ENCODE measurements at regions not wholly inside any gene's neighbourhood (a gene's known extent, or its start where the extent isn't known, plus 50 kb on each side); places are given as distances from the start of the nearest gene placed in this dataset.
A peak's percentile ranks its signal among the peaks of the same experiment; 100 is the strongest.

- H3K4ac ChIP-seq (replicated peaks; ENCODE audit: insufficient read length, low read depth, low read length): no peak overlapping the region
- no peak overlapping the region for H2BK12ac ChIP-seq (ENCODE audit: low read depth, low read length)
- ChIA-PET POLR2A (ENCODE audit: partially characterized antibody) (no interaction called here), CTCF (ENCODE audit: partially characterized antibody) (interaction anchor here (1.3 to 2.0 kb wide), 2 partner anchors 19 to 20 kb away, joined by 4 to 5 read pairs; no protein-coding TSS in a partner anchor)
- no peak overlapping the region for H4K91ac ChIP-seq (replicated peaks; ENCODE audit: insufficient read length, low read length)
- no peak overlapping the region for H4K5ac ChIP-seq (ENCODE audit: insufficient read length, low read depth, low read length)
- H3K4me3 ChIP-seq (ENCODE audit: extremely low read depth in 1 of 4, insufficient read depth in 2 of 4, low read depth in 3 of 4, low read length in 4 of 4): no peak overlapping the region
- no peak overlapping the region for H3K27ac ChIP-seq (ENCODE audit: low read depth, low read length)
- DNase-seq (ENCODE audit: low read depth in 1 of 2, low spot score in 2 of 2) (no peak), FAIRE-seq (peak; percentile 19)
- H3K79me1 ChIP-seq (ENCODE audit: low read depth, low read length): no peaks in the 10 kb centered on the region
- 65% methylated on average over 2 of the region's 2 CpGs; no CpG with 5 or more reads in 1 of the 2 experiments for WGBS, 2 experiments (ENCODE audit: extremely low coverage in 1 of 2, insufficient coverage in 1 of 2, insufficient read length in 1 of 2, insufficient replicate concordance in 2 of 2, low coverage in 1 of 2, low lambda C conversion rate in 2 of 2, missing lambda C conversion rate in 1 of 2)
- H3K4me1 ChIP-seq (replicated peaks in 1 of 4; ENCODE audit: control insufficient read depth in 3 of 4, insufficient read depth in 4 of 4, low read length in 3 of 4): no peaks in the 10 kb centered on the region
- H3K23me2 ChIP-seq (ENCODE audit: low read depth, low read length): no peaks in the 10 kb centered on the region; the same call in 1 of the 2 replicates
- H3K18ac ChIP-seq (ENCODE audit: extremely low read depth, low read length): no peak overlapping the region
- H3K9ac ChIP-seq (replicated peaks in 1 of 4; ENCODE audit: extremely low read depth in 1 of 4, low read depth in 3 of 4, low read length in 3 of 4): no peak overlapping the region
- no peak overlapping the region for H2BK5ac ChIP-seq (ENCODE audit: low read depth, low read length)
- no peak overlapping the region for H3K23ac ChIP-seq (ENCODE audit: insufficient read length)
- H2BK120ac ChIP-seq (replicated peaks; ENCODE audit: low read depth, low read length): no peak overlapping the region
- no peak overlapping the region for H2BK15ac ChIP-seq (ENCODE audit: low read length)
- H3K27me3 ChIP-seq (replicated peaks in 1 of 4; ENCODE audit: control insufficient read depth in 3 of 4, extremely low read depth in 1 of 4, insufficient read depth in 3 of 4, low read length in 3 of 4): no peaks in the 10 kb centered on the region
- H2BK20ac ChIP-seq (ENCODE audit: low read length): no peak overlapping the region
- no peak overlapping the region for H3K56ac ChIP-seq (replicated peaks; ENCODE audit: insufficient read length, low read depth, low read length)
- H2AFZ ChIP-seq (ENCODE audit: low read length): peak overlapping the region; percentile 81
- no peak overlapping the region for H3K14ac ChIP-seq (ENCODE audit: insufficient read length)
- no peak overlapping the region for H4K8ac ChIP-seq (ENCODE audit: extremely low read depth, insufficient read depth, low read length)
- no peaks in the 10 kb centered on the region for H3K36me3 ChIP-seq (ENCODE audit: control insufficient read depth in 2 of 4, insufficient read depth in 4 of 4, low read length in 3 of 4)
- H2AK5ac ChIP-seq (ENCODE audit: low read depth, low read length): no peak overlapping the region
- no peak for TF ChIP-seq RNF2 (IDR thresholded peaks at IDR 0.05; ENCODE audit: borderline replicate concordance, low read depth, low read length, missing control alignments, poor library complexity, severe bottlenecking)
- no peak for TF ChIP-seq CHD1 (IDR thresholded peaks at IDR 0.05; ENCODE audit: low read depth, low read length)
- no peak for TF ChIP-seq RXRA (IDR thresholded peaks at IDR 0.05; ENCODE audit: insufficient read depth, low read depth, low read length)
- H3K4me2 ChIP-seq (ENCODE audit: insufficient read depth in 1 of 2, low read depth in 2 of 2, low read length in 2 of 2): no peak overlapping the region
- H3K9me3 ChIP-seq (ENCODE audit: insufficient read depth in 2 of 2, low read depth in 1 of 2, low read length in 1 of 2): no peaks in the 10 kb centered on the region
- no peaks in the 10 kb centered on the region for H4K20me1 ChIP-seq (replicated peaks in 1 of 2; ENCODE audit: control insufficient read depth in 1 of 2, insufficient read depth in 2 of 2, low read length in 2 of 2)
- H3K79me2 ChIP-seq (ENCODE audit: control insufficient read depth in 1 of 2, insufficient read depth in 2 of 2, low read length in 2 of 2): no peaks in the 10 kb centered on the region
Observed at GRCh38 chr5:86546044-86546443, 71.7 kb upstream of the COX7C start.

Data from H1 (cell line).